ENCODE measurements at regions not wholly inside any gene's neighbourhood (a gene's known extent, or its start where the extent isn't known, plus 50 kb on each side); places are given as distances from the start of the nearest gene placed in this dataset.

DNA sequence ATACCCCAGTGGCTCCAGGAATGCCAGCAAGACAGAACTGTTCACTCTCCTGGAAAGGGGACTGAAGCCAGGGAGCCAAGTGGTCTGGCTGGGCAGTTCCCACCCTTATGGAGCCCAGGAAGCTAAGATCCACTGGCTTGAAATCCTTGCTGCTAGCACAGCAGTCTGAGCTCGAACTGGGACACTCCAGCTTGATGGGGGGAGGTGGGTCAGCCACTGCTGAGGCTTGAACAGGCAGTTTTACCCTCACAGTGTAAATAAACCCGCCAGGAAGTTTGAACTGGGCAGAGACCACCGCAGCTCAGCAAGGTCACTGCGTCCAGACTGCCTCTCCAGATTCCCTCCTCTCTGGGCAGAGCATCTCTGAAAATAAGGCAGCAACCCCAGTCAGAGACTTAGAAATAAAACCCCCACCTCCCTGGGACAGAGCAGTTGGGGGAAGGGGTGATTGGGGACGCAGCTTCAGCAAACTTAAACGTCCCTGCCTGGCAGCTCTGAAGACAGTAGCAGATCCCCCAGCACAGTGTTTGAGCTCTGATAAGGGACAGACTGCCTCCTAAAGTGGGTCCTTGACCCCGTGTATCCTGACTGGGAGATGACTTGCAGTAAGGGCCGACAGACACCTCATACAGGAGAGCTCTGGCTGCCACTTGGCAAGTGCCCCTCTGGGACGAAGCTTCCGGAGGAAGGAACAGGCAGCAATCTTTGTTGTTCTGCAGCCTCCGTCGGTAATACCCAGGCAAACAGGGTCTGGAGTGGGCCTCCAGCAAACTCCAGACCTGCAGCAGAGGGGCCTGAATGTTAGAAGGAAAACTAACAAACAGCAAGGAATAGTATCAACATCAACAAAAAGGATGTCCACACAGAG lies 568.4 kb downstream of the PLA2G4A start:
- TF ChIP-seq, protein P1, sequence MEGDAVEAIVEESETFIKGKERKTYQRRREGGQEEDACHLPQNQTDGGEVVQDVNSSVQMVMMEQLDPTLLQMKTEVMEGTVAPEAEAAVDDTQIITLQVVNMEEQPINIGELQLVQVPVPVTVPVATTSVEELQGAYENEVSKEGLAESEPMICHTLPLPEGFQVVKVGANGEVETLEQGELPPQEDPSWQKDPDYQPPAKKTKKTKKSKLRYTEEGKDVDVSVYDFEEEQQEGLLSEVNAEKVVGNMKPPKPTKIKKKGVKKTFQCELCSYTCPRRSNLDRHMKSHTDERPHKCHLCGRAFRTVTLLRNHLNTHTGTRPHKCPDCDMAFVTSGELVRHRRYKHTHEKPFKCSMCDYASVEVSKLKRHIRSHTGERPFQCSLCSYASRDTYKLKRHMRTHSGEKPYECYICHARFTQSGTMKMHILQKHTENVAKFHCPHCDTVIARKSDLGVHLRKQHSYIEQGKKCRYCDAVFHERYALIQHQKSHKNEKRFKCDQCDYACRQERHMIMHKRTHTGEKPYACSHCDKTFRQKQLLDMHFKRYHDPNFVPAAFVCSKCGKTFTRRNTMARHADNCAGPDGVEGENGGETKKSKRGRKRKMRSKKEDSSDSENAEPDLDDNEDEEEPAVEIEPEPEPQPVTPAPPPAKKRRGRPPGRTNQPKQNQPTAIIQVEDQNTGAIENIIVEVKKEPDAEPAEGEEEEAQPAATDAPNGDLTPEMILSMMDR (IDR thresholded peaks at IDR 0.05; ENCODE audit: low read length): no peak
- TF ChIP-seq EZH2 (optimal IDR thresholded peaks at IDR 0.05; ENCODE audit: low read depth, low read length): no peak

Measured in MM.1S (cell line).